GM12878 (cell line): ENCODE measurements at regions not wholly inside any gene's neighbourhood (a gene's known extent, or its start where the extent isn't known, plus 50 kb on each side); places are given as distances from the start of the nearest gene placed in this dataset.

Source experiments
- ATAC-seq: fragments of 200-7000 bp; cut with Tn5 transposase; 3 replicates; pipeline ENCODE4 v1.9.1; 2020; ENCODE audit warnings: mild to moderate bottlenecking, moderate library complexity
- BruUV-seq: library from RNA; stranded (reverse); fragments of 400-500 nt; replicated peaks from 2 replicates; lab custom pipeline; 2021; lab: Mats Ljungman, UMichigan
- CTCF ChIA-PET: fragments of 300-600 bp; sonication (Branson Sonifier 250); formaldehyde crosslinking; extraction: SDS; loops from one replicate; lab custom pipeline; 2021; ENCODE audit warnings: inconsistent platforms; lab: Yijun Ruan, JAX
- POLR2A ChIA-PET: fragments of 350-600 bp; formaldehyde crosslinking; extraction: SDS; loops from one replicate; lab custom pipeline; 2021; ENCODE audit warnings: inconsistent platforms; lab: Charles Lee
- RAD21 ChIA-PET: fragments of 300-600 bp; sonication (Branson Sonifier 250); formaldehyde crosslinking; loops from one replicate; lab custom pipeline; 2023; ENCODE audit warnings: antibody characterized with exemption; ENCODE audit not compliant: unreplicated experiment; lab: Charles Lee
- SMC1A ChIA-PET: fragments of 300-600 bp; sonication (Branson Sonifier 250); formaldehyde crosslinking; loops from one replicate; lab custom pipeline; 2023; ENCODE audit not compliant: unreplicated experiment, uncharacterized antibody; lab: Charles Lee
- DNase-seq: peaks from one replicate; pipeline ENCODE4 v3.0.0-alpha.2; 2011; ENCODE audit warnings: low read depth, low spot score
- FAIRE-seq: peaks from 3 replicates; lab custom pipeline; 2011; peaks lifted over from hg19 to GRCh38; lab: Jason Lieb, UNC
- H2AFZ ChIP-seq: 2 replicates; pipeline ENCODE4 v1.6.0; 2011; ENCODE audit warnings: low read depth, low read length, control low read depth; ENCODE audit not compliant: control insufficient read depth
- H3K27ac ChIP-seq: 2 replicates; pipeline ENCODE4 v1.5.1; 2011; ENCODE audit warnings: control low read depth; ENCODE audit not compliant: control insufficient read depth, insufficient read depth
- H3K27me3 ChIP-seq, 2 experiments: replicated peaks in 1 of 2; 2 replicates each; pipeline versions ENCODE4 v1.6.0 to v1.6.1; 2011; ENCODE audit warnings: low read length in 1 of 2; ENCODE audit not compliant: control insufficient read depth in 2 of 2, insufficient read depth in 2 of 2
- H3K36me3 ChIP-seq, 2 experiments: 2 replicates each; pipeline ENCODE4 v1.5.1; 2011; ENCODE audit warnings: low read length in 1 of 2; ENCODE audit not compliant: control insufficient read depth in 2 of 2, insufficient read depth in 2 of 2
- H3K4me1 ChIP-seq: 2 replicates; pipeline ENCODE4 v1.6.1; 2011; ENCODE audit warnings: mild to moderate bottlenecking, low read length, moderate library complexity, mixed read lengths; ENCODE audit not compliant: control insufficient read depth, insufficient read depth
- H3K4me2 ChIP-seq: 2 replicates; pipeline ENCODE4 v1.6.0; 2011; ENCODE audit warnings: control low read depth; ENCODE audit not compliant: control insufficient read depth, insufficient read depth
- H3K4me3 ChIP-seq: fragments of 200-600 bp; sonication (generic); 2 replicates; pipeline ENCODE4 v1.5.1; 2016
- H3K79me2 ChIP-seq: 2 replicates; pipeline ENCODE4 v1.6.0; 2011; ENCODE audit warnings: low read length; ENCODE audit not compliant: control insufficient read depth, insufficient read depth
- H3K9ac ChIP-seq: 2 replicates; pipeline ENCODE4 v1.8.0; 2011; ENCODE audit warnings: low read length, control low read depth, mixed read lengths; ENCODE audit not compliant: control insufficient read depth, insufficient read depth
- H3K9me3 ChIP-seq: replicated peaks from 3 replicates; pipeline ENCODE4 v1.5.1; 2011; ENCODE audit warnings: mild to moderate bottlenecking, low read length; ENCODE audit not compliant: control insufficient read depth, insufficient read depth
- H4K20me1 ChIP-seq: 2 replicates; pipeline ENCODE4 v1.6.0; 2011; ENCODE audit not compliant: control insufficient read depth, insufficient read depth
- BCLAF1 ChIP-seq: fragments of 450-650 bp; IDR thresholded peaks from 2 replicates; pipeline ENCODE4 v1.6.1; 2017; ENCODE audit warnings: antibody characterized with exemption, mild to moderate bottlenecking, moderate library complexity
- E4F1 ChIP-seq: fragments of 450-650 bp; IDR thresholded peaks from 2 replicates; pipeline ENCODE4 v1.6.1; 2018; ENCODE audit warnings: borderline replicate concordance, mild to moderate bottlenecking; ENCODE audit not compliant: partially characterized antibody
- FOXK2 ChIP-seq: fragments of 450-650 bp; IDR thresholded peaks from 2 replicates; pipeline ENCODE4 v1.6.1; 2017; ENCODE audit warnings: mild to moderate bottlenecking, moderate library complexity
- GABPA ChIP-seq: IDR thresholded peaks from 2 replicates; pipeline ENCODE4 v1.6.1; 2014; ENCODE audit warnings: antibody characterized with exemption, low read depth, mild to moderate bottlenecking, inconsistent platforms
- HCFC1 ChIP-seq: fragments of 150-350 bp; IDR thresholded peaks from 2 replicates; pipeline ENCODE4 v1.6.1; 2014; ENCODE audit warnings: low read length
- IRF4 ChIP-seq: IDR thresholded peaks from 2 replicates; pipeline ENCODE4 v1.6.1; 2011; ENCODE audit warnings: low read depth, low read length
- JUNB ChIP-seq: IDR thresholded peaks from 2 replicates; pipeline ENCODE4 v1.6.1; 2016; ENCODE audit warnings: antibody characterized with exemption, mild to moderate bottlenecking
- NFXL1 ChIP-seq: fragments of 450-650 bp; IDR thresholded peaks from 2 replicates; pipeline ENCODE4 v1.6.1; 2017; ENCODE audit warnings: antibody characterized with exemption, mild to moderate bottlenecking, borderline replicate concordance
- NR2F1 ChIP-seq: fragments of 450-650 bp; conservative IDR thresholded peaks from 2 replicates; pipeline ENCODE4 v1.6.1; 2017; ENCODE audit warnings: mild to moderate bottlenecking
- PRDM15 ChIP-seq: fragments of 450-650 bp; formaldehyde crosslinking; IDR thresholded peaks from 2 replicates; pipeline ENCODE4 v1.4.0; 2020; ENCODE audit warnings: mild to moderate bottlenecking, moderate library complexity
- SIN3A ChIP-seq: IDR thresholded peaks from 2 replicates; pipeline ENCODE4 v1.6.1; 2012; ENCODE audit warnings: low read depth, low read length, improper control_type of control experiment
- SUPT20H ChIP-seq: IDR thresholded peaks from 2 replicates; pipeline ENCODE4 v1.6.1; 2011; ENCODE audit warnings: low read depth, mild to moderate bottlenecking, low read length, moderate library complexity, borderline replicate concordance; ENCODE audit not compliant: control insufficient read depth
- TCF3 ChIP-seq: IDR thresholded peaks from 2 replicates; pipeline ENCODE4 v1.6.1; 2012; ENCODE audit warnings: low read depth, mild to moderate bottlenecking, low read length, borderline replicate concordance; ENCODE audit not compliant: insufficient read depth
- USF1 ChIP-seq: IDR thresholded peaks from 2 replicates; pipeline ENCODE4 v1.6.1; 2011; ENCODE audit warnings: borderline replicate concordance, low read depth, mild to moderate bottlenecking, moderate library complexity, mixed read lengths, low read length; ENCODE audit not compliant: insufficient read depth; ENCODE audit errors: extremely low read length
- ZNF622 ChIP-seq: fragments of 450-650 bp; IDR thresholded peaks from 2 replicates; pipeline ENCODE4 v1.6.1; 2017; ENCODE audit warnings: mild to moderate bottlenecking, inconsistent platforms
- ZZZ3 ChIP-seq: IDR thresholded peaks from 2 replicates; pipeline ENCODE4 v1.6.1; 2011; ENCODE audit warnings: low read depth; ENCODE audit not compliant: control insufficient read depth, insufficient read length
- WGBS: methylation state at CpG from one replicate; pipeline ENCODE4 v1.1.6; 2016; ENCODE audit warnings: low lambda C conversion rate; ENCODE audit not compliant: insufficient replicate concordance, insufficient coverage; ENCODE audit errors: missing lambda C conversion rate; 5-methylcytosine and 5-hydroxymethylcytosine counted together
- in situ Hi-C: fragments of 300-500 bp; cut with MboI; formaldehyde crosslinking; loops from 9 replicates; pipeline ENCODE4 v1.14.3; 2018; ENCODE audit warnings: mixed read lengths
- intact Hi-C: fragments of 100-400 bp; cut with micrococcal nuclease; formaldehyde crosslinking; loops from one replicate; pipeline ENCODE4 v1.14.2; 2022; ENCODE audit not compliant: unreplicated experiment

GRCh38 chr7:67732898-67733297 lies 736.3 kb downstream of the TYW1 start:
- no peaks in the 10 kb centered on the region for H4K20me1 ChIP-seq
- SMC1A ChIA-PET, result no interaction called here
- CTCF ChIA-PET, result no interaction called here
- H3K9me3 ChIP-seq, result no peaks in the 10 kb centered on the region
- RAD21 ChIA-PET, result no interaction called here
- in situ Hi-C loops (no loop called here), intact Hi-C loops (no loop called here)
- no TSS peak for BruUV-seq
- no peaks in the 10 kb centered on the region for H3K4me1 ChIP-seq
- H3K27me3 ChIP-seq, result no peaks in the 10 kb centered on the region
- H2AFZ ChIP-seq, result no peak overlapping the region
- no peak for TF ChIP-seq FOXK2
- TF ChIP-seq GABPA, result no peak
- TF ChIP-seq USF1, result no peak
- no peak for TF ChIP-seq HCFC1
- TF ChIP-seq NR2F1, result no peak
- no peak for TF ChIP-seq SIN3A
- no peak for TF ChIP-seq IRF4
- TF ChIP-seq ZNF622, result no peak
- no peak for TF ChIP-seq NFXL1
- TF ChIP-seq BCLAF1, result no peak
- no peak for TF ChIP-seq E4F1
- TF ChIP-seq TCF3, result no peak
- TF ChIP-seq JUNB, result no peak
- TF ChIP-seq SUPT20H, result no peak
- no peak for TF ChIP-seq ZZZ3
- no peak for TF ChIP-seq PRDM15 (CRISPR knock-in tag)
- 0% methylated on average over 1 of the region's 1 CpG for WGBS
- H3K4me2 ChIP-seq, result no peak overlapping the region
- no peaks in the 10 kb centered on the region for H3K79me2 ChIP-seq
- no peak overlapping the region for H3K4me3 ChIP-seq
- H3K36me3 ChIP-seq, result no peaks in the 10 kb centered on the region
- no peak overlapping the region for H3K27ac ChIP-seq
- FAIRE-seq (no peak), DNase-seq (no peak), ATAC-seq (no peak)
- POLR2A ChIA-PET, result no interaction called here
- no peak overlapping the region for H3K9ac ChIP-seq
